NT2/D1 (cell line): ENCODE measurements at regions not wholly inside any gene's neighbourhood (a gene's known extent, or its start where the extent isn't known, plus 50 kb on each side); places are given as distances from the start of the nearest gene placed in this dataset.

Source experiments
- SUZ12 ChIP-seq: IDR thresholded peaks from 2 replicates; pipeline ENCODE4 v1.6.1; 2011; ENCODE audit not compliant: insufficient read length, insufficient read depth; ENCODE audit errors: extremely low read depth
- YY1 ChIP-seq: IDR thresholded peaks from 2 replicates; pipeline ENCODE4 v1.6.1; 2011; ENCODE audit not compliant: insufficient read length, insufficient read depth
- ZNF274 ChIP-seq: IDR thresholded peaks from 2 replicates; pipeline ENCODE4 v1.6.1; 2011; ENCODE audit warnings: mild to moderate bottlenecking, low read depth, low read length

GRCh38 chr2:176760439-176760838 lies 452.2 kb upstream of the HNRNPA3 start:
- TF ChIP-seq YY1 (no peak), ZNF274 (no peak), SUZ12 (no peak)
